Fibroblast of the aortic adventitia (primary cell): ENCODE measurements at regions not wholly inside any gene's neighbourhood (a gene's known extent, or its start where the extent isn't known, plus 50 kb on each side); places are given as distances from the start of the nearest gene placed in this dataset.

Experiments used
- DNase-seq: peaks from one replicate; pipeline ENCODE4 v3.0.0-alpha.2; 2010; ENCODE audit warnings: low read depth
- H3K4me3 ChIP-seq: 2 replicates; pipeline ENCODE4 v1.5.1; 2011; ENCODE audit warnings: low read depth, mild to moderate bottlenecking, control low read depth, low read length, moderate library complexity
- TF ChIP-seq, protein P1 (sequence below): IDR thresholded peaks from 2 replicates; pipeline ENCODE4 v1.5.1; 2011; ENCODE audit warnings: mild to moderate bottlenecking, low read length, control low read depth, inconsistent platforms; ENCODE audit not compliant: insufficient read depth

DNA sequence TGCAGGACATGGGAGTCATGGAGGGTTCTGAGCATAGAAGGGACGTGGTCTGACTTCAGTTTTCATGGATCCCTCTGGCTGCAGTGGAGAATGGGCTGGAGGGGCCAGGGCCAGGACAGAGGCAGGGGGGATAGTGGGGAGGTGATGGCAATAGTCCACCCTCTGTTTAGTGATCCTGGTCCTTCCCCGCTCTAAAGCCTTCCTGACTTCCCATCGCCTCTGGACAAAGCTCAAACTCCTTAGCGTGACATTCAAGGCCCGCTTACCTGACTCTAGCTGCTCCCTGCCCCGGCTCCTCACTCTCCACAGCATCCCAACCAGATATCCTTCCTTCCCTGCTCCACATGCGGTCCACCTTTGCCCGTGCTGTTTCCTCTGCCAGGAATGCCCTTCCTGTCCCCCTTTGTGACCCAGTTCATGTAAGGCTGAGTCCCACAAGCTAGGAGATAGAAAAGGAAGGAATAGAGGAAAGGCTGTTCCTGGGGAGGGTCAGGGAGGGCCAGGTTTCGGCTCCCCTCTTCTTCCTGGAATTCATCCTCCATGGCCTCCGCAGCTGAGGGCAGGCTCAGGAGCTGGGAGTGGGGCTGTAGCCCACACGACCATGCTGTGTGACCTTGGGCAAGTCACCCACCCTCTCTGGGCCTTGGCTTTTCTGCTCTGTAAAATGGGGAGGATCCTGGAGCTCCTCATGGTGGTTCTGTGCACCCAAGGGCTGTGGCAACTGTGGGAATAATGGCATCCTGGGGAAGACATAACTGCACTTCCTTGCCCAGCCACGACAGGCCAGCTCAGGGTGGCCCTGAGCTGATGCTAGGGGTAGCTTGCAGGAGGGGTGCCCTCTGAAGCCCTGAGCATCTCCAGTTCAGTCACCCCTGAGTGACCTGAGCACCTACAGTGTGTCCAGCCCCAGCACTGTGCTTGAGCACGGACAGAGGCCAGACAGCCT is 116.1 kb downstream of the CEBPB start:
- DNase-seq: no peak
- TF ChIP-seq, protein P1, sequence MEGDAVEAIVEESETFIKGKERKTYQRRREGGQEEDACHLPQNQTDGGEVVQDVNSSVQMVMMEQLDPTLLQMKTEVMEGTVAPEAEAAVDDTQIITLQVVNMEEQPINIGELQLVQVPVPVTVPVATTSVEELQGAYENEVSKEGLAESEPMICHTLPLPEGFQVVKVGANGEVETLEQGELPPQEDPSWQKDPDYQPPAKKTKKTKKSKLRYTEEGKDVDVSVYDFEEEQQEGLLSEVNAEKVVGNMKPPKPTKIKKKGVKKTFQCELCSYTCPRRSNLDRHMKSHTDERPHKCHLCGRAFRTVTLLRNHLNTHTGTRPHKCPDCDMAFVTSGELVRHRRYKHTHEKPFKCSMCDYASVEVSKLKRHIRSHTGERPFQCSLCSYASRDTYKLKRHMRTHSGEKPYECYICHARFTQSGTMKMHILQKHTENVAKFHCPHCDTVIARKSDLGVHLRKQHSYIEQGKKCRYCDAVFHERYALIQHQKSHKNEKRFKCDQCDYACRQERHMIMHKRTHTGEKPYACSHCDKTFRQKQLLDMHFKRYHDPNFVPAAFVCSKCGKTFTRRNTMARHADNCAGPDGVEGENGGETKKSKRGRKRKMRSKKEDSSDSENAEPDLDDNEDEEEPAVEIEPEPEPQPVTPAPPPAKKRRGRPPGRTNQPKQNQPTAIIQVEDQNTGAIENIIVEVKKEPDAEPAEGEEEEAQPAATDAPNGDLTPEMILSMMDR: no peak
- no peak overlapping the region for H3K4me3 ChIP-seq

DNA sequence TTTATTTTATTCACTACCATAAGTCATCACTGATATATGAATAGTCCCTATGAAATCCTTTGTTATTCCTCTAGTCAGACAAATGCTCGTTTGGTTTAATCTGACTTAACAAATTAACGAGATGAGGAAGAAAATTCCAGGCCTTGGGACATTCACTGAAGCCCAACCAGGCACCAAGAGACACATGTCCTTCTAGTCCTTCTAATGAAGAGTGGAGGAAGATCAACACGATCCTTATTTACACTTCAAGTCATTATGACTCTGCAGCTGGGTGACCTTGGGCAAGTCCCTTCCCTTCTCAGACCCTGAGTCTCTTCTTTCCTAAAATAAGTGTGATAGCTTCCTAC is 117.5 kb downstream of the CEBPB start:
- H3K4me3 ChIP-seq: no peak overlapping the region
- no peak for DNase-seq
- TF ChIP-seq, protein P1: no peak

DNA sequence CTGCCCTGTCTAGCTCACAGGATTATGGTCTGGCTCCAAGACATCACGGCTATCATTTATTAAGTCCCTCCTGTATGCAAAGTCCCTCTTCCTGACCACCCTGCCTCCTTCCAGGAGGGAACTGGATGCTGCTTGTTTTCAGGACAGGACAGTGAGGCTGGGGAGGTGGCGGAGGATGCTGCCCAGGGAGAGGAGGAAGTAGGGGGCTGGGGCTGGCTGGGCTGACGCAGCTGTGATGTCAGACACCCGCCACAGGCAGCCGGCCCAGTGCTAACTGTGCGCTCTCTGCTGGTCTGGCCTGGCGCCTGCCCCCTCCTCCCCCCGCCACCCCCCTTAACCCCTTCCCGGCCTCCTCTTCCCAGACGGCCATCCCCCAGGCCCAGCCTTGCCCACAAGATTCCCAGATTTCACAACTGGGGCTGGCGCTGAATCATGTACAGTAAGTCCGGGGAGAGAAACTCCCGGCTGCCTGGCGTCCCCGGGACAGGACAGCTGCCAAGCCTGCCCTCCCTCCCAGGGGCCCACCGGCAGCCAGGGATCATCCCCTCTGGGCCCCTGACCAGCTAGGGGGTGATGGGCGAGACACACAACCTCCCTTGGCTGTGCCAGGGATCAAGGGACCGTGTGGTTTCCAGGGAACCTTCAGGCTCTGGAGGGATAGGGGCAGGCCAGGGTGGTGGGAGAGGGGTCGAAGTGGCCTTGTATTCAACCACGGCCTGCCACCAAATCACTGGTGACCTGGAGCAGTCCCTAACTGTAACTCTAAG is 118.1 kb downstream of the CEBPB start:
- TF ChIP-seq, protein P1: peak; percentile 19
- peak overlapping the region; percentile 37 for H3K4me3 ChIP-seq
- peak; percentile 99 for DNase-seq

DNA sequence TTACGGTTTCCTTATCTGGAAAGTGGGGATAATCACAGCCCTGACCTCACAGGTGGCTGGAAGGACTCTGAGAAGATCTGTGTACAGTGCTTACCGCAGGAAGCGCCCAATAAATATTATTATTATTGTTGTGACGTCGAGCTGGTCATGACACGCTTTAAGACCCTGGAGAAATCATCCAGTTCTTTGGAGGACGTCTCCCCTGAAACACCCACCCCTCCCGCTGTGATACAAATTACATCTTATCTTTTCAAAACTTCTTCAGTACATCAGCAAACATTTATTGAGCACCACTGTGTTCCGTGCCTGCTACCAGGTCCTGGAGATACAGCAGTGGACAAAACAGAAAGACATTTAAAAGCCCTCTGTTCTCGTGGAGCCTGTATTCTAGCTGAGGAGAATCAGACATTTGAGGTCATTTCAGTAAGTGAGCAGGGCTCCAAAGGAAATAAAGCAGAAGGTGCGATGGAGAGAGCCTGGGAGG is 118.7 kb downstream of the CEBPB start:
- TF ChIP-seq, protein P1: no peak
- H3K4me3 ChIP-seq: peak overlapping the region; percentile 37
- peak; percentile 76 for DNase-seq

DNA sequence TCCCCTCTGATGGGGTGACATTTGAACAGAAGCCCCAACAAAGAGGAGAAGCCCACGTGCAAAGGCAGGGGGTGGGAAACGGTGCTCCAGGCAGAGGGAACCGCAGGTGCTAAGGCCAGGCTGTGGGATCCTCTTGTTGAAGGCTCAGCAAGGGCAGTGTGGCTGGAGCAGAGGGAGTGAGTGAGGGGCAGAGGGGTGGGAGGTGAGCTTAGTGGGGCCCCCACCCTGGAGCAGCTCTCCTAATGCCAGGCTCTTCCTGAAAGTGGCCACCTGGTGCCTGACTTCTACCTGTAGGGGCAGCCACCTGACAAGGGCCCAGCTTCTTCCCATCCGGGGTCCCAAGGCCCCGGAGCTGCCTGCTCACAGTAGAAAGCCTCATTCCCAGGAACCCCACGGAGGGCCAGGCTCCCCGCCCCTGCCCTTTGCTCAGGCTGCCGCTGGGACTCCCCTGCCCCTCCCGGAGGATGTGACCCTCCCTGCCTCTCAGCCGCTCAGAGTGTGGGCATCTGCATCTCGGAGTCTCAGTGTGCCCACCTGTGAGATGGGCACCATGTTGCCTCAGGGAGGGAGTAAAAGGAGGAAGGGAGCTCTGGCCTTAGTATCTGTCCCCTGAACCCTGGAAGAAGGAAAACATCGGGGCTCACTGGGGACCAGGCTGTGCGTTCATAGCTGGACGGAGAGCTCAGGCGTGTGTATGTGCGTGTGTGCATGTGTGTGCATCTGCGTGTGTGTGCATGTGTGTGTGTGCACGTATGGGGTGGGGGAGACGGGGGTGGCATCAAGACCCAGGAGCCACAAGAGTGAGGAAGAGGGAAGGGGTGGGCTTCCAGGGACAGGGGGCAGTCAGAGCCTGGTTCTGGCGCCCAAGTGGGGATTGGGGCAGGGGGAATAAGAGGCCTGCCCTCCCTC is 119.4 kb downstream of the CEBPB start:
- no peak for DNase-seq
- TF ChIP-seq, protein P1: no peak
- no peak overlapping the region for H3K4me3 ChIP-seq

DNA sequence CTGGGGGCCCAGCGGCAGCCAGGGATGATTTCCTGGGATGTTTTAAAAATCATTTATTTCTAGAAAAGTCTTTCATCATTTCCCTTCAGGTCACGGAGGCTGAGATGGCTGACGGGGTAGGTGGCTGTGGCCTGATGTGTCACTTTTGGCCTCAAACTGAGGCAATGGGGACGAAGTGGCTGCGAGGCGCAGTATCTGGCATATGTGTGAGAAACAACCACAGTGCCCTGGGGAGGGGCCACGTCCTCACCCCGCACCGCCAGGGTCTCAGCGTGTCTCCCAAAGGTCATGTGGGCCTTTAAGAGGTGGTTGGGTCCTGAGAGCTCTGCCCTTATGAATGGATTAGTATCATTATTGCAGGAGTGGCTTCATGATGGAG is 120.0 kb downstream of the CEBPB start:
- no peak for DNase-seq
- no peak overlapping the region for H3K4me3 ChIP-seq
- TF ChIP-seq, protein P1: no peak
